B cell (primary cell): ENCODE measurements at regions not wholly inside any gene's neighbourhood (a gene's known extent, or its start where the extent isn't known, plus 50 kb on each side); places are given as distances from the start of the nearest gene placed in this dataset.

Source experiments
- EZH2 ChIP-seq: IDR thresholded peaks from 2 replicates; pipeline ENCODE4 v1.6.1; 2012; ENCODE audit warnings: borderline replicate concordance, low read depth, mild to moderate bottlenecking, moderate library complexity, low read length; ENCODE audit not compliant: insufficient read depth, poor library complexity, severe bottlenecking
- TF ChIP-seq, protein P1 (sequence below): fragments of 200-600 bp; IDR thresholded peaks from one replicate; pipeline ENCODE4 v1.8.0; 2022; ENCODE audit warnings: antibody characterized with exemption, mild to moderate bottlenecking

DNA sequence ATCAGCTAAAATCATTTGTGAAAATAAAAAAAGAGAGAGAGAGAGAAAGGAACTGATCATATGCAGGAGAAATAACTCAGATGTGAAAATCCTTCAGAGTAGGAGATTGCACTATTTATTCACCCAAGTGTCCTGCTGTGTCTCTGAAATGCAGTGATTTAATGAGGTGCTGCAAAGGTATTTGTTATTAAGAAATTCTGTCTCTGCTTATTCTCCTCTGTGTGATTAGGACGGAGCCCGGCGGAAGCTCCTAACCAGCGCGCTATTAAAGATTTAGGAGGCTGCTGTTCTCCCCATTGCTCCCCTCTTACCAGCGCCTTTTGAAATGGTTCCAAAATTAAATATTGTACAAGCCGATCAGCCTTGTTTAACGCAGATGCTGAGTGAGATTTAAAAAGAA, 528.3 kb downstream of the BUD13 start:
- TF ChIP-seq, protein P1, sequence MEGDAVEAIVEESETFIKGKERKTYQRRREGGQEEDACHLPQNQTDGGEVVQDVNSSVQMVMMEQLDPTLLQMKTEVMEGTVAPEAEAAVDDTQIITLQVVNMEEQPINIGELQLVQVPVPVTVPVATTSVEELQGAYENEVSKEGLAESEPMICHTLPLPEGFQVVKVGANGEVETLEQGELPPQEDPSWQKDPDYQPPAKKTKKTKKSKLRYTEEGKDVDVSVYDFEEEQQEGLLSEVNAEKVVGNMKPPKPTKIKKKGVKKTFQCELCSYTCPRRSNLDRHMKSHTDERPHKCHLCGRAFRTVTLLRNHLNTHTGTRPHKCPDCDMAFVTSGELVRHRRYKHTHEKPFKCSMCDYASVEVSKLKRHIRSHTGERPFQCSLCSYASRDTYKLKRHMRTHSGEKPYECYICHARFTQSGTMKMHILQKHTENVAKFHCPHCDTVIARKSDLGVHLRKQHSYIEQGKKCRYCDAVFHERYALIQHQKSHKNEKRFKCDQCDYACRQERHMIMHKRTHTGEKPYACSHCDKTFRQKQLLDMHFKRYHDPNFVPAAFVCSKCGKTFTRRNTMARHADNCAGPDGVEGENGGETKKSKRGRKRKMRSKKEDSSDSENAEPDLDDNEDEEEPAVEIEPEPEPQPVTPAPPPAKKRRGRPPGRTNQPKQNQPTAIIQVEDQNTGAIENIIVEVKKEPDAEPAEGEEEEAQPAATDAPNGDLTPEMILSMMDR: no peak
- no peak for TF ChIP-seq EZH2
